WTC11 (cell line): ENCODE measurements at regions not wholly inside any gene's neighbourhood (a gene's known extent, or its start where the extent isn't known, plus 50 kb on each side); places are given as distances from the start of the nearest gene placed in this dataset.

Experiments used
- ATAC-seq: fragments of 200-7000 bp; cut with Tn5 transposase; 2 replicates; pipeline ENCODE4 v1.10.0; 2021; ENCODE audit warnings: mild to moderate bottlenecking, moderate library complexity
- CTCF ChIA-PET: fragments of 300-600 bp; sonication (Branson Sonifier 250); formaldehyde crosslinking; loops from one replicate; lab custom pipeline; 2021; ENCODE audit warnings: antibody characterized with exemption; lab: Charles Lee
- POLR2A ChIA-PET: fragments of 350-600 bp; sonication (Branson Sonifier 250); formaldehyde crosslinking; loops from one replicate; lab custom pipeline; 2021; ENCODE audit warnings: antibody characterized with exemption; lab: Charles Lee
- DNase-seq: peaks from one replicate; pipeline ENCODE4 v3.0.0; 2021; ENCODE audit warnings: low spot score
- H3K27ac Mint-ChIP-seq: 2 replicates; pipeline ENCODE4 v1.8.0; 2021; ENCODE audit warnings: mixed read lengths
- H3K27me3 Mint-ChIP-seq: 2 replicates; pipeline ENCODE4 v1.8.0; 2021; ENCODE audit warnings: low read depth, mild to moderate bottlenecking, moderate library complexity, mixed read lengths
- H3K36me3 Mint-ChIP-seq: 2 replicates; pipeline ENCODE4 v1.8.0; 2021; ENCODE audit warnings: mixed read lengths
- H3K4me1 Mint-ChIP-seq: 2 replicates; pipeline ENCODE4 v1.8.0; 2022; ENCODE audit warnings: mixed read lengths
- H3K4me3 Mint-ChIP-seq: 2 replicates; pipeline ENCODE4 v1.8.0; 2021; ENCODE audit warnings: mild to moderate bottlenecking, moderate library complexity, mixed read lengths
- H3K9me3 Mint-ChIP-seq: 2 replicates; pipeline ENCODE4 v1.8.0; 2021; ENCODE audit warnings: mixed read lengths
- CREB1 ChIP-seq: sonication (generic); formaldehyde crosslinking; IDR thresholded peaks from 2 replicates; pipeline ENCODE4 v1.8.0; 2023; ENCODE audit warnings: mild to moderate bottlenecking, missing genetic modification reagents
- ELF4 ChIP-seq: sonication (generic); formaldehyde crosslinking; IDR thresholded peaks from 2 replicates; pipeline ENCODE4 v1.8.1; 2022; ENCODE audit warnings: low read depth, mild to moderate bottlenecking, moderate library complexity, missing genetic modification reagents
- ESRRA ChIP-seq: sonication (generic); formaldehyde crosslinking; IDR thresholded peaks from 2 replicates; pipeline ENCODE4 v1.8.1; 2022; ENCODE audit warnings: mild to moderate bottlenecking, missing genetic modification reagents, borderline replicate concordance
- FOXP1 ChIP-seq: sonication (generic); formaldehyde crosslinking; IDR thresholded peaks from 2 replicates; pipeline ENCODE4 v1.8.0; 2022; ENCODE audit warnings: missing genetic modification reagents, mild to moderate bottlenecking, moderate library complexity, borderline replicate concordance
- HMGA2 ChIP-seq: fragments of 250-450 bp; sonication (Bioruptor Pico); IDR thresholded peaks from 2 replicates; pipeline ENCODE4 v1.4.0; 2021; ENCODE audit warnings: mild to moderate bottlenecking, moderate library complexity
- KAT7 ChIP-seq: sonication (generic); formaldehyde crosslinking; IDR thresholded peaks from 2 replicates; pipeline ENCODE4 v1.8.1; 2023; ENCODE audit warnings: missing genetic modification reagents, mild to moderate bottlenecking, borderline replicate concordance
- OVOL2 ChIP-seq: fragments of 250-450 bp; sonication (Bioruptor Pico); IDR thresholded peaks from 2 replicates; pipeline ENCODE4 v1.9.0; 2021; ENCODE audit warnings: mild to moderate bottlenecking, borderline replicate concordance
- SOX15 ChIP-seq: fragments of 250-450 bp; sonication (Bioruptor Pico); IDR thresholded peaks from 2 replicates; pipeline ENCODE4 v1.9.0; 2021; ENCODE audit warnings: mild to moderate bottlenecking
- TCF7 ChIP-seq: sonication (generic); formaldehyde crosslinking; IDR thresholded peaks from 2 replicates; pipeline ENCODE4 v1.8.0; 2022; ENCODE audit warnings: mild to moderate bottlenecking, low read depth, missing genetic modification reagents, moderate library complexity
- ZNF121 ChIP-seq: sonication (generic); formaldehyde crosslinking; IDR thresholded peaks from 2 replicates; pipeline ENCODE4 v1.8.0; 2023; ENCODE audit warnings: missing genetic modification reagents
- ZNF232 ChIP-seq: sonication (generic); formaldehyde crosslinking; IDR thresholded peaks from 2 replicates; pipeline ENCODE4 v1.8.0; 2022; ENCODE audit warnings: mild to moderate bottlenecking, missing genetic modification reagents
- ZNF263 ChIP-seq: sonication (generic); formaldehyde crosslinking; IDR thresholded peaks from 2 replicates; pipeline ENCODE4 v1.8.1; 2022; ENCODE audit warnings: low read depth, mild to moderate bottlenecking, moderate library complexity, missing genetic modification reagents
- ZNF416 ChIP-seq: fragments of 250-450 bp; sonication (Bioruptor Pico); IDR thresholded peaks from 2 replicates; pipeline ENCODE4 v1.9.0; 2021; ENCODE audit warnings: mild to moderate bottlenecking, inconsistent platforms
- ZNF423 ChIP-seq: fragments of 250-450 bp; sonication (Bioruptor Pico); IDR thresholded peaks from 2 replicates; pipeline ENCODE4 v2.1.2; 2022; ENCODE audit warnings: mild to moderate bottlenecking, moderate library complexity
- TF ChIP-seq, protein P1 (sequence below): sonication (generic); formaldehyde crosslinking; IDR thresholded peaks from 2 replicates; pipeline ENCODE4 v1.8.1; 2022; ENCODE audit warnings: missing genetic modification reagents, borderline replicate concordance
- TF ChIP-seq, protein P2 (sequence below): sonication (generic); formaldehyde crosslinking; IDR thresholded peaks from 2 replicates; pipeline ENCODE4 v1.8.1; 2023; ENCODE audit warnings: mild to moderate bottlenecking, missing genetic modification reagents, moderate library complexity
- TF ChIP-seq, protein P3 (sequence below): sonication (generic); formaldehyde crosslinking; IDR thresholded peaks from 2 replicates; pipeline ENCODE4 v1.8.1; 2023; ENCODE audit warnings: mild to moderate bottlenecking, missing genetic modification reagents, borderline replicate concordance
- TF ChIP-seq, protein P4 (sequence below): sonication (generic); formaldehyde crosslinking; IDR thresholded peaks from 2 replicates; pipeline ENCODE4 v1.8.0; 2023; ENCODE audit warnings: mild to moderate bottlenecking, missing genetic modification reagents
- TF ChIP-seq, protein P5 (sequence below): sonication (generic); formaldehyde crosslinking; IDR thresholded peaks from 2 replicates; pipeline ENCODE4 v1.8.1; 2023; ENCODE audit warnings: mild to moderate bottlenecking, missing genetic modification reagents

DNA sequence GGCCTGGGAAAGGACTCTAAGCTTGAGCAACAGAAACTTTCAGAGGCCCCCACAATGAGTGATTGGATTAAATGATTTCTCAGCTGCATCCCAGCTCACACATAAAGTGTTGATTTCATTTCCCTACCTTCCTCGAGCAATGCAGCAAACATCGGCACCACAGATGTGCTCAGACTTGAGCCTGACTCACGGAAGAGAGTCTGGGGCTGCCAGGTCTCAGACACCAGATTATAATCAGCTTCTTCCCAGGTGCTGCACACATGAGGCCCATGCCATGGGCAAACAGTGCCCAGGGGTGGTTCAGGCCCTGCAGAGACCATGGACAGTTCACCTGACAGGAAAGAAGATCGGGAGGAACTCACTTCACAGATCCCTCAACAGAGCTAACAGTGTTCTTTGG lies 226.6 kb upstream of the TENM4 start:
- CTCF ChIA-PET = no interaction called here
- Mint-ChIP-seq H3K9me3 (no peaks in the 10 kb centered on the region), H3K4me3 (no peak overlapping the region), H3K27ac (no peak overlapping the region)
- DNase-seq = no peak
- TF ChIP-seq, protein P1, sequence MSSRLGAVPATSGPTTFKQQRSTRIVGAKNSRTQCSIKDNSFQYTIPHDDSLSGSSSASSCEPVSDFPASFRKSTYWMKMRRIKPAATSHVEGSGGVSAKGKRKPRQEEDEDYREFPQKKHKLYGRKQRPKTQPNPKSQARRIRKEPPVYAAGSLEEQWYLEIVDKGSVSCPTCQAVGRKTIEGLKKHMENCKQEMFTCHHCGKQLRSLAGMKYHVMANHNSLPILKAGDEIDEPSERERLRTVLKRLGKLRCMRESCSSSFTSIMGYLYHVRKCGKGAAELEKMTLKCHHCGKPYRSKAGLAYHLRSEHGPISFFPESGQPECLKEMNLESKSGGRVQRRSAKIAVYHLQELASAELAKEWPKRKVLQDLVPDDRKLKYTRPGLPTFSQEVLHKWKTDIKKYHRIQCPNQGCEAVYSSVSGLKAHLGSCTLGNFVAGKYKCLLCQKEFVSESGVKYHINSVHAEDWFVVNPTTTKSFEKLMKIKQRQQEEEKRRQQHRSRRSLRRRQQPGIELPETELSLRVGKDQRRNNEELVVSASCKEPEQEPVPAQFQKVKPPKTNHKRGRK (CRISPR knock-in tag) = no peak
- TF ChIP-seq ZNF121 (CRISPR knock-in tag) = no peak
- TF ChIP-seq, protein P2, sequence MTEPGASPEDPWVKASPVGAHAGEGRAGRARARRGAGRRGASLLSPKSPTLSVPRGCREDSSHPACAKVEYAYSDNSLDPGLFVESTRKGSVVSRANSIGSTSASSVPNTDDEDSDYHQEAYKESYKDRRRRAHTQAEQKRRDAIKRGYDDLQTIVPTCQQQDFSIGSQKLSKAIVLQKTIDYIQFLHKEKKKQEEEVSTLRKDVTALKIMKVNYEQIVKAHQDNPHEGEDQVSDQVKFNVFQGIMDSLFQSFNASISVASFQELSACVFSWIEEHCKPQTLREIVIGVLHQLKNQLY (CRISPR knock-in tag) = no peak
- TF ChIP-seq ZNF232 (CRISPR knock-in tag) = no peak
- no peak for TF ChIP-seq OVOL2
- no peak for TF ChIP-seq KAT7 (CRISPR knock-in tag)
- TF ChIP-seq ELF4 = no peak
- TF ChIP-seq, all 79 proteins: peak for 0
- Mint-ChIP-seq H3K27me3 (peaks cover 3% of the 10 kb centered on the region; the same call in 1 of the 2 replicates), H3K4me1 (peaks cover 11% of the 10 kb centered on the region), H3K36me3 (no peaks in the 10 kb centered on the region)
- ATAC-seq = no peak
- POLR2A ChIA-PET = no interaction called here

DNA sequence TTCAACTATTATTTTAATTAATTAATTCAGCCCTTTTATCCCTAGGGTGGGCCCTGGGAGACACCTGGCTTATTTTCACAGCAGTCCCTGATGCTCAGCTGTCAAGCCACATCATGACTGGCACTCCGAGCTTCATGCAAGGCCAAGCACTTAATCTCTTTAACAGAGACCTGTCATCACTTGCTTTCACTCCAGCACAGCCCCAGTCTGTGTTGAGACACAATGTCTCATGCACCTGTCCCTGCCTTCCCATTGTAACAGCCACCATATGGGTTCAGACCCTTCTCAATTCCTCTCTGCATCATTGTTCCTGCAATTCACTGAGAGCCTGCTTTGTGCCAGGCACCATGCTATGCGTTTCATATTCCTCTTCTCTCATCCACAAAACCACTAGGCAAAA lies 222.2 kb upstream of the TENM4 start:
- H3K4me3 Mint-ChIP-seq = no peak overlapping the region
- TF ChIP-seq ESRRA (CRISPR knock-in tag) (no peak), CREB1 (CRISPR knock-in tag) (no peak), FOXP1 (CRISPR knock-in tag) (no peak), ZNF423 (no peak), ZNF416 (CRISPR knock-in tag) (no peak), TCF7 (CRISPR knock-in tag) (no peak), SOX15 (no peak), ELF4 (no peak), HMGA2 (no peak), ZNF263 (CRISPR knock-in tag) (no peak)
- TF ChIP-seq, protein P3, sequence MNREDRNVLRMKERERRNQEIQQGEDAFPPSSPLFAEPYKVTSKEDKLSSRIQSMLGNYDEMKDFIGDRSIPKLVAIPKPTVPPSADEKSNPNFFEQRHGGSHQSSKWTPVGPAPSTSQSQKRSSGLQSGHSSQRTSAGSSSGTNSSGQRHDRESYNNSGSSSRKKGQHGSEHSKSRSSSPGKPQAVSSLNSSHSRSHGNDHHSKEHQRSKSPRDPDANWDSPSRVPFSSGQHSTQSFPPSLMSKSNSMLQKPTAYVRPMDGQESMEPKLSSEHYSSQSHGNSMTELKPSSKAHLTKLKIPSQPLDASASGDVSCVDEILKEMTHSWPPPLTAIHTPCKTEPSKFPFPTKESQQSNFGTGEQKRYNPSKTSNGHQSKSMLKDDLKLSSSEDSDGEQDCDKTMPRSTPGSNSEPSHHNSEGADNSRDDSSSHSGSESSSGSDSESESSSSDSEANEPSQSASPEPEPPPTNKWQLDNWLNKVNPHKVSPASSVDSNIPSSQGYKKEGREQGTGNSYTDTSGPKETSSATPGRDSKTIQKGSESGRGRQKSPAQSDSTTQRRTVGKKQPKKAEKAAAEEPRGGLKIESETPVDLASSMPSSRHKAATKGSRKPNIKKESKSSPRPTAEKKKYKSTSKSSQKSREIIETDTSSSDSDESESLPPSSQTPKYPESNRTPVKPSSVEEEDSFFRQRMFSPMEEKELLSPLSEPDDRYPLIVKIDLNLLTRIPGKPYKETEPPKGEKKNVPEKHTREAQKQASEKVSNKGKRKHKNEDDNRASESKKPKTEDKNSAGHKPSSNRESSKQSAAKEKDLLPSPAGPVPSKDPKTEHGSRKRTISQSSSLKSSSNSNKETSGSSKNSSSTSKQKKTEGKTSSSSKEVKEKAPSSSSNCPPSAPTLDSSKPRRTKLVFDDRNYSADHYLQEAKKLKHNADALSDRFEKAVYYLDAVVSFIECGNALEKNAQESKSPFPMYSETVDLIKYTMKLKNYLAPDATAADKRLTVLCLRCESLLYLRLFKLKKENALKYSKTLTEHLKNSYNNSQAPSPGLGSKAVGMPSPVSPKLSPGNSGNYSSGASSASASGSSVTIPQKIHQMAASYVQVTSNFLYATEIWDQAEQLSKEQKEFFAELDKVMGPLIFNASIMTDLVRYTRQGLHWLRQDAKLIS (CRISPR knock-in tag) = no peak
- TF ChIP-seq, protein P4, sequence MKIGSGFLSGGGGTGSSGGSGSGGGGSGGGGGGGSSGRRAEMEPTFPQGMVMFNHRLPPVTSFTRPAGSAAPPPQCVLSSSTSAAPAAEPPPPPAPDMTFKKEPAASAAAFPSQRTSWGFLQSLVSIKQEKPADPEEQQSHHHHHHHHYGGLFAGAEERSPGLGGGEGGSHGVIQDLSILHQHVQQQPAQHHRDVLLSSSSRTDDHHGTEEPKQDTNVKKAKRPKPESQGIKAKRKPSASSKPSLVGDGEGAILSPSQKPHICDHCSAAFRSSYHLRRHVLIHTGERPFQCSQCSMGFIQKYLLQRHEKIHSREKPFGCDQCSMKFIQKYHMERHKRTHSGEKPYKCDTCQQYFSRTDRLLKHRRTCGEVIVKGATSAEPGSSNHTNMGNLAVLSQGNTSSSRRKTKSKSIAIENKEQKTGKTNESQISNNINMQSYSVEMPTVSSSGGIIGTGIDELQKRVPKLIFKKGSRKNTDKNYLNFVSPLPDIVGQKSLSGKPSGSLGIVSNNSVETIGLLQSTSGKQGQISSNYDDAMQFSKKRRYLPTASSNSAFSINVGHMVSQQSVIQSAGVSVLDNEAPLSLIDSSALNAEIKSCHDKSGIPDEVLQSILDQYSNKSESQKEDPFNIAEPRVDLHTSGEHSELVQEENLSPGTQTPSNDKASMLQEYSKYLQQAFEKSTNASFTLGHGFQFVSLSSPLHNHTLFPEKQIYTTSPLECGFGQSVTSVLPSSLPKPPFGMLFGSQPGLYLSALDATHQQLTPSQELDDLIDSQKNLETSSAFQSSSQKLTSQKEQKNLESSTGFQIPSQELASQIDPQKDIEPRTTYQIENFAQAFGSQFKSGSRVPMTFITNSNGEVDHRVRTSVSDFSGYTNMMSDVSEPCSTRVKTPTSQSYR = no peak
- TF ChIP-seq, protein P1 (CRISPR knock-in tag) = no peak
- TF ChIP-seq, protein P5, sequence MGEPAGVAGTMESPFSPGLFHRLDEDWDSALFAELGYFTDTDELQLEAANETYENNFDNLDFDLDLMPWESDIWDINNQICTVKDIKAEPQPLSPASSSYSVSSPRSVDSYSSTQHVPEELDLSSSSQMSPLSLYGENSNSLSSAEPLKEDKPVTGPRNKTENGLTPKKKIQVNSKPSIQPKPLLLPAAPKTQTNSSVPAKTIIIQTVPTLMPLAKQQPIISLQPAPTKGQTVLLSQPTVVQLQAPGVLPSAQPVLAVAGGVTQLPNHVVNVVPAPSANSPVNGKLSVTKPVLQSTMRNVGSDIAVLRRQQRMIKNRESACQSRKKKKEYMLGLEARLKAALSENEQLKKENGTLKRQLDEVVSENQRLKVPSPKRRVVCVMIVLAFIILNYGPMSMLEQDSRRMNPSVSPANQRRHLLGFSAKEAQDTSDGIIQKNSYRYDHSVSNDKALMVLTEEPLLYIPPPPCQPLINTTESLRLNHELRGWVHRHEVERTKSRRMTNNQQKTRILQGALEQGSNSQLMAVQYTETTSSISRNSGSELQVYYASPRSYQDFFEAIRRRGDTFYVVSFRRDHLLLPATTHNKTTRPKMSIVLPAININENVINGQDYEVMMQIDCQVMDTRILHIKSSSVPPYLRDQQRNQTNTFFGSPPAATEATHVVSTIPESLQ = no peak
- ChIA-PET CTCF (no interaction called here), POLR2A (no interaction called here)
- peaks cover 2% of the 10 kb centered on the region; the same call in 1 of the 2 replicates for H3K27me3 Mint-ChIP-seq
- no peaks in the 10 kb centered on the region for H3K9me3 Mint-ChIP-seq
- no peak for DNase-seq
- peaks cover 8% of the 10 kb centered on the region for H3K4me1 Mint-ChIP-seq
- no peaks in the 10 kb centered on the region for H3K36me3 Mint-ChIP-seq
- no peak overlapping the region for H3K27ac Mint-ChIP-seq
- no peak for ATAC-seq
